CD4-positive, alpha-beta T cell (primary cell): ENCODE measurements at regions not wholly inside any gene's neighbourhood (a gene's known extent, or its start where the extent isn't known, plus 50 kb on each side); places are given as distances from the start of the nearest gene placed in this dataset.
"Not testable (repeated sequence)": the region's sequence is repeated elsewhere in the genome, so short reads cannot be mapped to it uniquely, and the experiment has no call there.

Experiments used
- ATAC-seq: fragments of 200-7000 bp; cut with Tn5 transposase; one replicate; pipeline ENCODE4 v1.10.0; 2022; ENCODE audit warnings: mild to moderate bottlenecking; ENCODE audit not compliant: poor library complexity
- CTCF ChIA-PET: fragments of 350-600 bp; sonication (Branson Sonifier 250); formaldehyde crosslinking; loops from one replicate; lab custom pipeline; 2021; ENCODE audit warnings: antibody characterized with exemption, inconsistent platforms; lab: Charles Lee
- POLR2A ChIA-PET: fragments of 350-600 bp; sonication (Branson Sonifier 250); formaldehyde crosslinking; loops from one replicate; lab custom pipeline; 2021; ENCODE audit warnings: antibody characterized with exemption, inconsistent platforms; lab: Charles Lee
- DNase-seq, 14 experiments: peaks; one replicate each; pipeline ENCODE4 v3.0.0-alpha.2; 2013 to 2020; ENCODE audit warnings: mixed read lengths in 2 of 14
- H3K27ac ChIP-seq, 2 donors: one replicate each; pipeline versions ENCODE4 v1.5.1 to v1.7.0; 2013; ENCODE audit warnings: low read length in 2 of 2, low read depth in 1 of 2, mild to moderate bottlenecking in 1 of 2
- H3K27me3 ChIP-seq, 2 experiments: 1 replicate in 1 of 2; 2 replicates in 1 of 2; pipeline versions ENCODE4 v1.6.1 to v1.7.0; 2013; ENCODE audit warnings: low read length in 2 of 2, control low read depth in 1 of 2, mild to moderate bottlenecking in 1 of 2, moderate library complexity in 1 of 2; ENCODE audit not compliant: insufficient read depth in 2 of 2, control insufficient read depth in 1 of 2
- H3K36me3 ChIP-seq: one replicate; pipeline ENCODE4 v1.6.1; 2013; ENCODE audit warnings: low read length, control low read depth; ENCODE audit not compliant: insufficient read depth
- H3K4me1 ChIP-seq: one replicate; pipeline ENCODE4 v1.6.1; 2013; ENCODE audit warnings: low read length, control low read depth; ENCODE audit not compliant: insufficient read depth
- H3K4me3 ChIP-seq: one replicate; pipeline ENCODE4 v1.5.1; 2013; ENCODE audit warnings: mild to moderate bottlenecking, low read length, moderate library complexity
- H3K9me3 ChIP-seq, 2 experiments: 1 replicate in 1 of 2; 2 replicates in 1 of 2; pipeline versions ENCODE4 v1.6.1 to v1.7.0; 2013; ENCODE audit warnings: low read length in 2 of 2, mild to moderate bottlenecking in 2 of 2, control low read depth in 1 of 2, moderate library complexity in 1 of 2; ENCODE audit not compliant: control insufficient read depth in 1 of 2, insufficient read depth in 1 of 2
- H3K27ac Mint-ChIP-seq: one replicate; pipeline ENCODE4 v1.8.0; 2020; ENCODE audit warnings: mixed read lengths
- H3K27me3 Mint-ChIP-seq: one replicate; pipeline ENCODE4 v1.8.0; 2021; ENCODE audit warnings: mixed read lengths
- H3K36me3 Mint-ChIP-seq: one replicate; pipeline ENCODE4 v1.8.0; 2021; ENCODE audit warnings: low read depth, mixed read lengths
- H3K4me1 Mint-ChIP-seq: one replicate; pipeline ENCODE4 v1.8.0; 2021; ENCODE audit warnings: low read depth, mixed read lengths
- H3K4me3 Mint-ChIP-seq: one replicate; pipeline ENCODE4 v1.8.0; 2020; ENCODE audit warnings: mild to moderate bottlenecking, mixed read lengths
- H3K9me3 Mint-ChIP-seq: one replicate; pipeline ENCODE4 v1.8.0; 2020; ENCODE audit warnings: mixed read lengths
- intact Hi-C, 2 experiments: fragments of 100-400 bp; cut with DNase I in 1 of 2; cut with micrococcal nuclease in 1 of 2; formaldehyde crosslinking; loops; one replicate each; pipeline versions ENCODE4 v1.15.1 to v1.9.0; 2023 to 2025; cut with DNase I, micrococcal nuclease
- TF ChIP-seq, protein P1 (sequence below): fragments of 200-600 bp; IDR thresholded peaks from one replicate; pipeline ENCODE4 v1.8.0; 2022; ENCODE audit warnings: antibody characterized with exemption, mild to moderate bottlenecking

DNA sequence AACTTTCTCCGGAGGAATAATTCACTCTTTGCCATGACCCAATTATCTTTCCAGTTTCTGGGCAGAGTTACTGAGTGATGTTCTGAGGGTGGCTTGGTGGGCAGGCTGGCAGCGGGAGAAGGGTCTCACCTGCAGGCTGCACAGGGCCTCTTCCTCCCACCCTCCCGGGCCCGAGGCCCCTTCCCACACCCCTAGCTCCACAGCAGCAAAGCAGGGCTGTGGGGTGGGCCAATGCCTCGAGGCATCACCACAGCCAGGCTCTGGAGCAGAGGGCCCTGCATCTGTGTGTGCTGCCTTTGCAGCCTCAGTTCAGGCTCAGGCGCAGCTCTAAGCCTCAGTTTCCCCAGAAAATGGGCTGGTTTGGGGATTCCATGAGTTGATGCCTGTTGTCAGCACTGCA, 120.2 kb upstream of the FOXD4L5 start:
- Mint-ChIP-seq H3K27ac (no peak overlapping the region), H3K4me3 (no peak overlapping the region), H3K27me3 (no peaks in the 10 kb centered on the region), H3K36me3 (peaks cover 5% of the 10 kb centered on the region), H3K4me1 (no peaks in the 10 kb centered on the region), H3K9me3 (peaks cover 8% of the 10 kb centered on the region)
- POLR2A ChIA-PET = no interaction called here
- Histone ChIP-seq H3K36me3 (no peaks in the 10 kb centered on the region), H3K4me3 (no peak overlapping the region), H3K9me3 (peaks cover 5 to 89% of the 10 kb centered on the region in 2 experiments), H3K27me3 (no peaks in the 10 kb centered on the region), H3K27ac (no peak overlapping the region), H3K4me1 (no peaks in the 10 kb centered on the region)
- TF ChIP-seq, protein P1, sequence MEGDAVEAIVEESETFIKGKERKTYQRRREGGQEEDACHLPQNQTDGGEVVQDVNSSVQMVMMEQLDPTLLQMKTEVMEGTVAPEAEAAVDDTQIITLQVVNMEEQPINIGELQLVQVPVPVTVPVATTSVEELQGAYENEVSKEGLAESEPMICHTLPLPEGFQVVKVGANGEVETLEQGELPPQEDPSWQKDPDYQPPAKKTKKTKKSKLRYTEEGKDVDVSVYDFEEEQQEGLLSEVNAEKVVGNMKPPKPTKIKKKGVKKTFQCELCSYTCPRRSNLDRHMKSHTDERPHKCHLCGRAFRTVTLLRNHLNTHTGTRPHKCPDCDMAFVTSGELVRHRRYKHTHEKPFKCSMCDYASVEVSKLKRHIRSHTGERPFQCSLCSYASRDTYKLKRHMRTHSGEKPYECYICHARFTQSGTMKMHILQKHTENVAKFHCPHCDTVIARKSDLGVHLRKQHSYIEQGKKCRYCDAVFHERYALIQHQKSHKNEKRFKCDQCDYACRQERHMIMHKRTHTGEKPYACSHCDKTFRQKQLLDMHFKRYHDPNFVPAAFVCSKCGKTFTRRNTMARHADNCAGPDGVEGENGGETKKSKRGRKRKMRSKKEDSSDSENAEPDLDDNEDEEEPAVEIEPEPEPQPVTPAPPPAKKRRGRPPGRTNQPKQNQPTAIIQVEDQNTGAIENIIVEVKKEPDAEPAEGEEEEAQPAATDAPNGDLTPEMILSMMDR = no peak
- intact Hi-C loops = no loop called here
- CTCF ChIA-PET = no interaction called here
- no peak for DNase-seq
- no peak for ATAC-seq

DNA sequence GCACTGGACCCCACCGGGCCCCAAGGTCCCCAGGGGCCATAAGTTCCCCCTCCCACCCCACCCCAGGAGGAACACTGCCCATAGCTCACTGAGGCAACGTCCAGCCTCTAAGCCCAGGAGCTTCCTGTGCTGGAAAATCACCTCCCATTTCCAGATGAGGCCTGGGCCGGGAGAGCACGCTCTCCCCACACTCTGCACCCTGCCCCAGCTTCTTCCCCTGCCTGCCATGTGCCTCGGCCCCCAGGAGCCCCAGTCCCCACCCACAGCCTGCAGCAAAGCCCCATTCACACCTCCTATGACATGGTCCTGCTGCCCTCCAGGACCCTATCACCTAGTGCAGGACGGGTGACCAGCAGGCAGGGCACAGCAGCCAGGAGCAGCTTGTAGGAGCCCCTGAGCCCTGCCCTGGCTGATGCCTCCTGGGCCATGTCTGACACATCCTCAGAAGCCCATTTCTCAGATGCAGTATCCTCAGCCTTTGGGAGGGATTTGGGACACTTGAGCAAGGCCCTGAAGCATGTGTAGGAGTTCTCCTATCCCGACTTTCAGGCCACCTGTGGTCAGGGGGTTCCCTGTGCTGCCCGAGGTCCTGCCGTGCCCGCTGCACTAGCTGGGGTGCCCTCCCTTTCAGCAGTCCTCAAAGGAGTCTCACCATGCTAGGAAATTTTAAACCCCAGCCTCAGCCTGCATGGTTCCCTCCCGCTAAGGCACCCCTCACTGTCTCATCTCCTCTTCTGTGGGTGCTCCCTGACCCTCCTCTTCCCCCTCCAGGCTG, 119.4 kb upstream of the FOXD4L5 start:
- no peak overlapping the region for H3K4me3 Mint-ChIP-seq
- H3K9me3 Mint-ChIP-seq = peaks cover 8% of the 10 kb centered on the region
- no peak for ATAC-seq
- no peak overlapping the region for H3K27ac Mint-ChIP-seq
- TF ChIP-seq, protein P1 = no peak
- H3K9me3 ChIP-seq = peaks cover 0 to 80% of the 10 kb centered on the region in 2 experiments
- no peaks in the 10 kb centered on the region for H3K4me1 Mint-ChIP-seq
- H3K27me3 ChIP-seq = no peaks in the 10 kb centered on the region
- H3K4me3 ChIP-seq = no peak overlapping the region
- POLR2A ChIA-PET = no interaction called here
- H3K4me1 ChIP-seq = no peaks in the 10 kb centered on the region
- DNase-seq = no peak
- no peak overlapping the region for H3K27ac ChIP-seq
- intact Hi-C loops = no loop called here
- CTCF ChIA-PET = no interaction called here
- no peaks in the 10 kb centered on the region for H3K36me3 ChIP-seq
- no peaks in the 10 kb centered on the region for H3K27me3 Mint-ChIP-seq
- H3K36me3 Mint-ChIP-seq = peaks cover 5% of the 10 kb centered on the region

DNA sequence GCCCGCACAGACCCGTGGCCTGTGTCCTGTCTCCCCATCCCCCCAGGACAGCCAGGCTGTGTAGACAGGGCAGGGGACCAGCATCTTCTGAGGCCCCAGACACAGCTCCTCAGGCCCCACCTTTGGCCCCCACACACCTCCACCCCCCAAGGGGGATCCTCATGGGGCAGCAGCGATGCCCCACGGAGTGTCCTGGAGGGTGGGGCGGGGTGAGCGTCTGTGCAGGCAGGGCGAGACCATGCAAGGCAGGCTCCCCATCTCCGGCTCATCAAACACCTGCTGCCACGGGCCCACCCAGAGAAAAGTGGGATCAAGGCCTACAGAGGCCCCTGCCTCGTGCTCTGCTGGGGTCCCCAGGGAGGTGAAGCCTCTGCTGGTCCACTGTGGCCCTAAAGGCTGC, 118.7 kb upstream of the FOXD4L5 start:
- TF ChIP-seq, protein P1 = no peak
- POLR2A ChIA-PET = no interaction called here
- ATAC-seq = no peak

DNA sequence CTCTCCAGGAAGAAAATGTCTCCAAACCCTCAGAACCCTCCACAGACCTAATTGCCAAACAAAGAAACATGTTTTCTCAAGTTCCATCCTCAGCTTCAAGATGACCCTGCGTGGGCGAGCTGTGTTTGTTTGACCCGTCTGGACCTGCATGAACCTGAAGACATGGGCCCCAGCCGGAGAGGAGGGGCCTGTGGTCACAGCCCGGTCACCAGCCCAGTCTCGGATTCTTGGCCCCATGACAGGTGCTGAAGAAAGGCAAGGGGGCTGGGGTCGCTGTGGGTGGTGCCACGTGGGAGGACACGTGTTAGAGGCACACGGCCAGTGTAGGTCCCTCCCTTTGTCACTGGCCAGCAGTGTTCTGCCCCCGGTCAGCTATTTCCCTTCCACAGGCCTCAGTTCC, 118.1 kb upstream of the FOXD4L5 start:
- H3K36me3 Mint-ChIP-seq, CTCF ChIA-PET, H3K27ac Mint-ChIP-seq, DNase-seq, H3K4me1 ChIP-seq, ATAC-seq, H3K4me3 ChIP-seq, H3K27me3 ChIP-seq, POLR2A ChIA-PET, intact Hi-C loops, H3K9me3 Mint-ChIP-seq, H3K4me3 Mint-ChIP-seq, H3K4me1 Mint-ChIP-seq, H3K27ac ChIP-seq, H3K36me3 ChIP-seq, H3K27me3 Mint-ChIP-seq: not testable (repeated sequence)
- peaks cover 0 to 69% of the 10 kb centered on the region in 2 experiments for H3K9me3 ChIP-seq

More for the DNA sequence above, 118.7 kb upstream of the FOXD4L5 start:
- no peaks in the 10 kb centered on the region for H3K27me3 ChIP-seq
- H3K36me3 ChIP-seq = no peaks in the 10 kb centered on the region
- Mint-ChIP-seq H3K4me1 (no peaks in the 10 kb centered on the region), H3K27ac (no peak overlapping the region), H3K36me3 (peaks cover 5% of the 10 kb centered on the region), H3K4me3 (no peak overlapping the region), H3K9me3 (peaks cover 8% of the 10 kb centered on the region), H3K27me3 (no peaks in the 10 kb centered on the region)
- peaks cover 0 to 73% of the 10 kb centered on the region in 2 experiments for H3K9me3 ChIP-seq
- CTCF ChIA-PET = no interaction called here
- no peak overlapping the region for H3K27ac ChIP-seq
- H3K4me3 ChIP-seq = no peak overlapping the region
- DNase-seq = no peak
- intact Hi-C loops = no loop called here
- no peaks in the 10 kb centered on the region for H3K4me1 ChIP-seq

DNA sequence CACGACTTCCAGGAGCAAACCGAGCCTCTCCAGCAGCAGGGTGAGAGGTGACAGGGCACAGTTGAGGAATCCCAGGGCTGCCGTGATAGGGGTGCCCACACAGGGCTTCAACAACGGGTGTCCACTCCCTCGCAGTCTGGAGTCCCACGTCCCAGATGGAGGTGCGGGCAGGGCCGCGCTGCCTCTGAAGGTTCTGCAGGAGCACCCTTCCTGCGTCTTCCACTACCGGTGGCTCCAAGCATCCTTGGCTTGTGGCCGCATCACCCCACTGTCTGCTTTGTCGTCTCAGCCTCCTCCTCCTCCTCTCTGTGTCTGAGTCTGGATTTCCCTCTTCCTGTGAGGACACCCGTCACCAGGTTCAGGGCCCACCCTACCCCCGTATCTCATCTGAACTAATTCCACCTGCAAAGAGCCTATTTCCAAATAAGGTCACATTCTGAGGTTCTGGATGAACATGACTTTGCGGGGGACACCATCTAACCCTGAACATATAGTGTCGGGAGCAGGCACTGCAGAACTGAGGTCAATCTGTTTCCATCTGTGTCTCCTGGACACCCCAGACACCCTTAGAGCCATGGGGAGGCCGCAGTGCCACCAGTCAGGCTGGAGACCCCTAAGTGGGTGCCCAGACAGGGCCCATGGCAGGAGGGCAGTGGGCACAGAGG, 117.3 kb upstream of the FOXD4L5 start:
- H3K4me1 Mint-ChIP-seq, H3K27ac ChIP-seq, intact Hi-C loops, H3K36me3 Mint-ChIP-seq, H3K27ac Mint-ChIP-seq, H3K4me3 Mint-ChIP-seq, H3K27me3 ChIP-seq, POLR2A ChIA-PET, H3K9me3 Mint-ChIP-seq, H3K36me3 ChIP-seq, H3K4me1 ChIP-seq, CTCF ChIA-PET, DNase-seq, H3K4me3 ChIP-seq, ATAC-seq, H3K27me3 Mint-ChIP-seq: not testable (repeated sequence)
- H3K9me3 ChIP-seq = peaks cover 0 to 67% of the 10 kb centered on the region in 2 experiments
